Right lobe of liver (tissue), 6 donors: ENCODE measurements at regions not wholly inside any gene's neighbourhood (a gene's known extent, or its start where the extent isn't known, plus 50 kb on each side); places are given as distances from the start of the nearest gene placed in this dataset.
A peak's percentile ranks its signal among the peaks of the same experiment; 100 is the strongest.

Experiments used
- ATAC-seq, 4 donors: fragments of 200-7000 bp; cut with Tn5 transposase; one replicate each; pipeline ENCODE4 v1.9.1; 2020; ENCODE audit warnings: mild to moderate bottlenecking in 4 of 4, moderate library complexity in 4 of 4
- DNase-seq, 3 donors: peaks; one replicate each; pipeline ENCODE4 v3.0.0-alpha.2; 2020
- H3K27ac ChIP-seq, 3 donors: fragments of 200-600 bp; one replicate each; pipeline ENCODE4 v1.8.0; 2022
- H3K27me3 ChIP-seq, 2 donors: fragments of 200-600 bp; one replicate each; pipeline ENCODE4 v1.8.0; 2022
- H3K36me3 ChIP-seq, 4 donors: fragments of 200-600 bp; sonication (generic) in 1 of 4; one replicate each; pipeline versions ENCODE4 v1.5.1 to v1.8.0; 2017 to 2022; ENCODE audit warnings: control low read depth in 1 of 4
- H3K4me1 ChIP-seq, 4 donors: fragments of 200-600 bp; sonication (generic) in 1 of 4; one replicate each; pipeline versions ENCODE4 v1.5.1 to v1.8.0; 2017 to 2022; ENCODE audit warnings: control low read depth in 1 of 4
- H3K4me3 ChIP-seq, 3 donors: fragments of 200-600 bp; one replicate each; pipeline ENCODE4 v1.8.0; 2022
- H3K9me3 ChIP-seq, 4 donors: fragments of 200-600 bp; sonication (generic) in 1 of 4; one replicate each; pipeline versions ENCODE4 v1.5.1 to v1.8.0; 2017 to 2022; ENCODE audit warnings: control low read depth in 1 of 4
- POLR2A ChIP-seq: fragments of 450-650 bp; IDR thresholded peaks from one replicate; pipeline ENCODE4 v1.6.1; 2017; ENCODE audit warnings: antibody characterized with exemption, mild to moderate bottlenecking
- WGBS: methylation state at CpG from one replicate; pipeline ENCODE4 v1.1.6; 2018; ENCODE audit warnings: low coverage, low lambda C conversion rate; ENCODE audit not compliant: insufficient coverage; ENCODE audit errors: missing lambda C conversion rate; 5-methylcytosine and 5-hydroxymethylcytosine counted together
- intact Hi-C, 2 donors: fragments of 100-400 bp; cut with DNase I; formaldehyde crosslinking; loops; one replicate each; pipeline versions ENCODE4 v1.11.2 to v1.14.1; 2022
- TF ChIP-seq, protein P1 (sequence below), 4 donors: fragments of 200-600 bp in 3 of 4; fragments of 450-650 bp in 1 of 4; IDR thresholded peaks; one replicate each; pipeline versions ENCODE4 v1.5.1 to v1.8.0; 2016 to 2022; ENCODE audit warnings: antibody characterized with exemption in 4 of 4, mild to moderate bottlenecking in 2 of 4
- donor health status: DM: no; HTN: yes; CAD: no.
- donor health status: DM: no; HTN: no; CAD: no.
- donor health status: DM: no; HTN: no; CAD: no.
- donor health status: DM: no; HTN: yes; CAD: no.
- donor health status: DM: no; HTN: yes; CAD: no.

DNA sequence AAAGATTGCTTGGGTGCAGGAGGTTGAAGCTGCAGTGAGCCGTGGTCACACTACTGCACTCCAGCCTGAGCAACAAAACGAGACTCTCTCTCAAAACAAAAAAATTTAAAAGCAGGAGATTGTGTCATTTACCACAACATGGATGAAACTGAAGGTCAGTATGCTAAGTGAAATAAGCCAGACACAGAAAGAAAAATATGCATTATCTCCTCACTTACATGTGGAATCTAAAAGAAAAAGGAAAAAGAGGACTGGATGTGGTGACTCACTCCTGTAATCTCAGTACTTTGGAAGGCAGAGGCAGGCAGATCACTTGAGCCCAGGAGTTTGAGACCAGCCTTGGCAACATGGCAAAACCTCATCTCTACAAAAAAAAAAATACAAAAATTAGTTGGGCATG is 146.8 kb upstream of the DAPK1 start:
- ATAC-seq: no peak
- H3K4me3 ChIP-seq: no peak overlapping the region
- no peaks in the 10 kb centered on the region for H3K9me3 ChIP-seq
- 68% methylated on average over 2 of the region's 2 CpGs for WGBS
- TF ChIP-seq POLR2A: no peak
- TF ChIP-seq, protein P1, sequence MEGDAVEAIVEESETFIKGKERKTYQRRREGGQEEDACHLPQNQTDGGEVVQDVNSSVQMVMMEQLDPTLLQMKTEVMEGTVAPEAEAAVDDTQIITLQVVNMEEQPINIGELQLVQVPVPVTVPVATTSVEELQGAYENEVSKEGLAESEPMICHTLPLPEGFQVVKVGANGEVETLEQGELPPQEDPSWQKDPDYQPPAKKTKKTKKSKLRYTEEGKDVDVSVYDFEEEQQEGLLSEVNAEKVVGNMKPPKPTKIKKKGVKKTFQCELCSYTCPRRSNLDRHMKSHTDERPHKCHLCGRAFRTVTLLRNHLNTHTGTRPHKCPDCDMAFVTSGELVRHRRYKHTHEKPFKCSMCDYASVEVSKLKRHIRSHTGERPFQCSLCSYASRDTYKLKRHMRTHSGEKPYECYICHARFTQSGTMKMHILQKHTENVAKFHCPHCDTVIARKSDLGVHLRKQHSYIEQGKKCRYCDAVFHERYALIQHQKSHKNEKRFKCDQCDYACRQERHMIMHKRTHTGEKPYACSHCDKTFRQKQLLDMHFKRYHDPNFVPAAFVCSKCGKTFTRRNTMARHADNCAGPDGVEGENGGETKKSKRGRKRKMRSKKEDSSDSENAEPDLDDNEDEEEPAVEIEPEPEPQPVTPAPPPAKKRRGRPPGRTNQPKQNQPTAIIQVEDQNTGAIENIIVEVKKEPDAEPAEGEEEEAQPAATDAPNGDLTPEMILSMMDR (IDR thresholded peaks at IDR 0.05): no peak
- intact Hi-C loops: no loop called here
- no peaks in the 10 kb centered on the region for H3K36me3 ChIP-seq
- H3K27me3 ChIP-seq: no peaks in the 10 kb centered on the region
- DNase-seq: no peak
- no peak overlapping the region for H3K27ac ChIP-seq
- H3K4me1 ChIP-seq: no peaks in the 10 kb centered on the region

- Histone ChIP-seq H3K9me3 (no peaks in the 10 kb centered on the region), H3K4me1 (no peaks in the 10 kb centered on the region), H3K27me3 (no peaks in the 10 kb centered on the region), H3K4me3 (no peak overlapping the region), H3K36me3 (no peaks in the 10 kb centered on the region), H3K27ac (no peak overlapping the region)
- intact Hi-C loops: no loop called here
- TF ChIP-seq POLR2A: no peak
- TF ChIP-seq, protein P1 (IDR thresholded peaks at IDR 0.05): no peak
- ATAC-seq (no peak), DNase-seq (no peak)
- 89% methylated on average over 3 of the region's 3 CpGs for whole genome bisulfite sequencing
Observed at GRCh38 chr9:87353301-87353700, 144.4 kb upstream of the DAPK1 start.

DNA sequence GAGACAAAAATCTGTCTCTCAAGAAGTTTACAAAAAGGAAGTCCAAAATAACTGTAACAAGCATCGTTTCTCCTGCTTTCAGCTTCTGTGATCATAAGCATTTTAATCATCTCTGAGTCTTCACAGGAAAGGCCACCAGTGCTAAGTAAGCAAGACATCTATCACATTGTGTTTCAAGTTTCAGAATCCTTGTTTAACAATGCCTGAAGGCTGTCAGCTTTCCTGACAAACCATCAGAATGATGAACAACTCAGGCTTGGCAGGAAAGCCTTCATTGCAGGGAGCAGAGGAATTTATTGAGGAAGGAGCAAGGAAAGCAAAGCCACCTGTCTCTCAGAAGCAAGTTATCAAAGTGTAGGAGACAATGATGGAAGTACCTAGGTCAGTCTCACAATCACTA is 143.5 kb upstream of the DAPK1 start:
- intact Hi-C loops: no loop called here
- no peak for DNase-seq

GRCh38 chr9:87357600-87357999 is 140.1 kb upstream of the DAPK1 start:
- no peak overlapping the region for H3K27ac ChIP-seq
- no peak for DNase-seq
- no peak overlapping the region for H3K4me3 ChIP-seq
- WGBS: no CpG with 5 or more reads among the region's 1 CpG
- no peaks in the 10 kb centered on the region for H3K36me3 ChIP-seq
- no peak for ATAC-seq
- peaks cover 0 to 9% (median 0%) of the 10 kb centered on the region in 4 donors for H3K4me1 ChIP-seq
- no peaks in the 10 kb centered on the region for H3K9me3 ChIP-seq
- no peak for TF ChIP-seq POLR2A
- TF ChIP-seq, protein P1 (IDR thresholded peaks at IDR 0.05): no peak
- no peaks in the 10 kb centered on the region for H3K27me3 ChIP-seq
- intact Hi-C loops: no loop called here

More for the DNA sequence above, 143.5 kb upstream of the DAPK1 start:
- H3K36me3 ChIP-seq: no peaks in the 10 kb centered on the region
- TF ChIP-seq, protein P1 (IDR thresholded peaks at IDR 0.05): no peak
- no peak for TF ChIP-seq POLR2A
- no peak overlapping the region for H3K4me3 ChIP-seq
- WGBS: 30% methylated on average over 1 of the region's 1 CpG
- no peak for ATAC-seq
- H3K27ac ChIP-seq: no peak overlapping the region
- no peaks in the 10 kb centered on the region for H3K27me3 ChIP-seq
- H3K4me1 ChIP-seq: no peaks in the 10 kb centered on the region
- no peaks in the 10 kb centered on the region for H3K9me3 ChIP-seq

GRCh38 chr9:87359264-87359663 is 138.4 kb upstream of the DAPK1 start:
- TF ChIP-seq, protein P1 (IDR thresholded peaks at IDR 0.05): no peak
- TF ChIP-seq POLR2A: no peak
- H3K4me3 ChIP-seq: no peak overlapping the region
- no peaks in the 10 kb centered on the region for H3K36me3 ChIP-seq
- ATAC-seq (peak in 3 of 4 donors; percentile 45 to 96 (median 62)), DNase-seq (no peak)
- H3K9me3 ChIP-seq: no peaks in the 10 kb centered on the region
- intact Hi-C loops: no loop called here
- peak overlapping the region in 1 of 3 donors; percentile 15 for H3K27ac ChIP-seq
- peaks cover 0 to 9% (median 0%) of the 10 kb centered on the region in 4 donors for H3K4me1 ChIP-seq
- H3K27me3 ChIP-seq: no peaks in the 10 kb centered on the region
